Upper lobe of left lung (tissue), 6 donors: ENCODE measurements at regions not wholly inside any gene's neighbourhood (a gene's known extent, or its start where the extent isn't known, plus 50 kb on each side); places are given as distances from the start of the nearest gene placed in this dataset.

Experiments
- ATAC-seq, 2 donors: fragments of 200-7000 bp; cut with Tn5 transposase; one replicate each; pipeline ENCODE4 v1.9.1; 2022; ENCODE audit warnings: mild to moderate bottlenecking in 2 of 2, moderate library complexity in 2 of 2; ENCODE audit not compliant: low FRiP score in 2 of 2
- DNase-seq, 2 donors: peaks; one replicate each; pipeline ENCODE4 v3.0.0-alpha.2; 2019 to 2020
- H3K27ac ChIP-seq, 4 donors: fragments of 200-600 bp; sonication (generic); one replicate each; pipeline ENCODE4 v1.5.1; 2016 to 2019
- H3K27me3 ChIP-seq, 4 donors: fragments of 200-600 bp; sonication (generic); one replicate each; pipeline ENCODE4 v1.5.1; 2017 to 2019
- H3K36me3 ChIP-seq, 4 donors: fragments of 200-600 bp; sonication (generic); one replicate each; pipeline ENCODE4 v1.5.1; 2016 to 2019
- H3K4me1 ChIP-seq, 4 donors: fragments of 200-600 bp; sonication (generic); one replicate each; pipeline ENCODE4 v1.5.1; 2018 to 2019
- H3K4me3 ChIP-seq, 4 donors: fragments of 200-600 bp; sonication (generic); one replicate each; pipeline ENCODE4 v1.5.1; 2017 to 2019; ENCODE audit warnings: mild to moderate bottlenecking in 2 of 4, moderate library complexity in 1 of 4
- H3K9me3 ChIP-seq, 4 donors: fragments of 200-600 bp; sonication (generic); one replicate each; pipeline ENCODE4 v1.5.1; 2018 to 2019
- CTCF ChIP-seq, 6 experiments: fragments of 450-650 bp in 4 of 6; fragments of 200-600 bp in 2 of 6; sonication (generic) in 2 of 6; IDR thresholded peaks; one replicate each; pipeline ENCODE4 v1.5.1; 2016 to 2019; ENCODE audit warnings: antibody characterized with exemption in 6 of 6
- EP300 ChIP-seq, 4 donors: sonication (generic); formaldehyde crosslinking; IDR thresholded peaks; one replicate each; pipeline ENCODE4 v1.5.1; 2017; ENCODE audit warnings: antibody characterized with exemption in 4 of 4, control low read depth in 2 of 4
- POLR2A ChIP-seq, 4 donors: fragments of 450-650 bp; IDR thresholded peaks; one replicate each; pipeline ENCODE4 v1.5.1; 2016 to 2017; ENCODE audit warnings: antibody characterized with exemption in 4 of 4, mild to moderate bottlenecking in 2 of 4
- POLR2AphosphoS5 ChIP-seq, 2 donors: sonication (generic); formaldehyde crosslinking; IDR thresholded peaks; one replicate each; pipeline ENCODE4 v1.5.1; 2017; ENCODE audit warnings: antibody characterized with exemption in 2 of 2
- WGBS, 2 donors: methylation state at CpG; one replicate each; pipeline ENCODE4 v1.1.5; 2017 to 2018; 5-methylcytosine and 5-hydroxymethylcytosine counted together
- donor health status: DM: no; HTN: no; CAD: no; lungs with moderate emphysema.
- donor health status: DM: no; HTN: yes; CAD: no; lungs with severe emphysema.

- Histone ChIP-seq H3K27me3 (no peaks in the 10 kb centered on the region), H3K4me1 (no peaks in the 10 kb centered on the region), H3K36me3 (no peaks in the 10 kb centered on the region), H3K9me3 (no peaks in the 10 kb centered on the region), H3K4me3 (no peak overlapping the region), H3K27ac (no peak overlapping the region)
- TF ChIP-seq CTCF (IDR thresholded peaks at IDR 0.05) (no peak), POLR2A (IDR thresholded peaks at IDR 0.05) (no peak), EP300 (IDR thresholded peaks at IDR 0.05) (no peak), POLR2AphosphoS5 (IDR thresholded peaks at IDR 0.05) (no peak)
- WGBS, 2 donors = 80 to 83% methylated on average over 1 to 3 of the region's 3 CpGs
- ATAC-seq (no peak), DNase-seq (no peak)
Measured at GRCh38 chr1:119226913-119227312, 86.5 kb upstream of the WARS2 start.

GRCh38 chr1:119227456-119227855 lies 87.0 kb upstream of the WARS2 start:
- no peaks in the 10 kb centered on the region for H3K9me3 ChIP-seq
- DNase-seq (no peak), ATAC-seq (no peak)
- WGBS, 2 donors = 59 to 79% methylated on average over 2 of the region's 2 CpGs
- no peaks in the 10 kb centered on the region for H3K36me3 ChIP-seq
- no peak overlapping the region for H3K27ac ChIP-seq
- no peak overlapping the region for H3K4me3 ChIP-seq
- no peaks in the 10 kb centered on the region for H3K4me1 ChIP-seq
- no peaks in the 10 kb centered on the region for H3K27me3 ChIP-seq
- TF ChIP-seq POLR2AphosphoS5 (IDR thresholded peaks at IDR 0.05) = no peak
- no peak for TF ChIP-seq EP300 (IDR thresholded peaks at IDR 0.05)
- TF ChIP-seq CTCF (IDR thresholded peaks at IDR 0.05) = no peak
- TF ChIP-seq POLR2A (IDR thresholded peaks at IDR 0.05) = no peak

- DNase-seq (no peak), ATAC-seq (no peak)
- no peaks in the 10 kb centered on the region for H3K9me3 ChIP-seq
- H3K36me3 ChIP-seq = no peaks in the 10 kb centered on the region
- H3K27me3 ChIP-seq = no peaks in the 10 kb centered on the region
- 78 to 82% methylated on average over 4 of the region's 4 CpGs for WGBS, 2 donors
- H3K27ac ChIP-seq = no peak overlapping the region
- H3K4me1 ChIP-seq = no peaks in the 10 kb centered on the region
- no peak overlapping the region for H3K4me3 ChIP-seq
- no peak for TF ChIP-seq POLR2AphosphoS5 (IDR thresholded peaks at IDR 0.05)
- TF ChIP-seq CTCF (IDR thresholded peaks at IDR 0.05) = no peak
- no peak for TF ChIP-seq POLR2A (IDR thresholded peaks at IDR 0.05)
- no peak for TF ChIP-seq EP300 (IDR thresholded peaks at IDR 0.05)
Measured at GRCh38 chr1:119228335-119229080, 88.1 kb upstream of the WARS2 start.

GRCh38 chr1:119235120-119235519 lies 94.7 kb upstream of the WARS2 start:
- Histone ChIP-seq H3K27ac (no peak overlapping the region), H3K9me3 (no peaks in the 10 kb centered on the region), H3K4me1 (no peaks in the 10 kb centered on the region), H3K36me3 (no peaks in the 10 kb centered on the region), H3K4me3 (no peak overlapping the region), H3K27me3 (no peaks in the 10 kb centered on the region)
- DNase-seq = no peak
- 76 to 79% methylated on average over 2 of the region's 2 CpGs for WGBS, 2 donors
- TF ChIP-seq POLR2AphosphoS5 (IDR thresholded peaks at IDR 0.05) = no peak
- no peak for TF ChIP-seq POLR2A (IDR thresholded peaks at IDR 0.05)
- no peak for TF ChIP-seq EP300 (IDR thresholded peaks at IDR 0.05)
- no peak for TF ChIP-seq CTCF (IDR thresholded peaks at IDR 0.05)
- ATAC-seq = no peak

- H3K4me1 ChIP-seq = no peaks in the 10 kb centered on the region
- H3K27ac ChIP-seq = no peak overlapping the region
- no peak overlapping the region for H3K4me3 ChIP-seq
- no peaks in the 10 kb centered on the region for H3K9me3 ChIP-seq
- ATAC-seq (no peak), DNase-seq (no peak)
- no peaks in the 10 kb centered on the region for H3K36me3 ChIP-seq
- no peaks in the 10 kb centered on the region for H3K27me3 ChIP-seq
- WGBS, 2 donors = 58 to 78% methylated on average over 1 of the region's 1 CpG
- TF ChIP-seq POLR2A (IDR thresholded peaks at IDR 0.05) (no peak), CTCF (IDR thresholded peaks at IDR 0.05) (no peak), EP300 (IDR thresholded peaks at IDR 0.05) (no peak), POLR2AphosphoS5 (IDR thresholded peaks at IDR 0.05) (no peak)
Measured at GRCh38 chr1:119245881-119246280, 105.4 kb upstream of the WARS2 start.
